ENCODE measurements at regions not wholly inside any gene's neighbourhood (a gene's known extent, or its start where the extent isn't known, plus 50 kb on each side); places are given as distances from the start of the nearest gene placed in this dataset.

DNA sequence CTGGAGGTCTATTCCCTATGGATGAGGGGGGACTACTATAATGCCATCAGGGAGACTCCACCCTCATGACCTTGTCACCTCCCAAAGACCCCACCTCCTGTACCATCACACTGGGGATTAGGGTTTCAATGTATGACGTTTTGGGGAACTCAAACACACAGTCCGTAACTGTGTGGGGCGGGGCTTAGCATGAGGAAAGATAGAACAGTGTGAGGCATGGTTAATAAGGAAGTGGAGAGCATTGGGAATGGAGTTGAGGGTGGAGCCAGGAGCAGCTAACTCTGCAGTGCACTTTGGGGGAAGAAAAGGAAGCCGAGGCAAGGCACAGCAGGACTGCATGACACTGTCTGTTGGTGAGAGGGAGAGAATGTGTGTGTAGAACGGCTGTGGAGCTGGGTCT, 90.9 kb upstream of the AGBL1 start:
- WGBS, 2 donors (ENCODE audit: low coverage in 1 of 2), result 54 to 55% methylated on average over 5 of the region's 5 CpGs
- Histone ChIP-seq H3K9me3 (no peaks in the 10 kb centered on the region), H3K4me1 (no peaks in the 10 kb centered on the region), H3K36me3 (no peaks in the 10 kb centered on the region), H3K27ac (no peak overlapping the region), H3K27me3 (no peaks in the 10 kb centered on the region), H3K4me3 (no peak overlapping the region)
- no peak for DNase-seq
- TF ChIP-seq POLR2AphosphoS5 (IDR thresholded peaks at IDR 0.05), result no peak
- no peak for TF ChIP-seq CTCF (IDR thresholded peaks at IDR 0.05)
- no peak for TF ChIP-seq EP300 (IDR thresholded peaks at IDR 0.05; ENCODE audit: low read depth)
- no peak for TF ChIP-seq POLR2A (IDR thresholded peaks at IDR 0.05)
- intact Hi-C loops (cut with DNase I; ENCODE audit: low total_unique reads) (no loop called here), in situ Hi-C loops (cut with MboI; ENCODE audit: low pct_ligation_motif_present in 1 of 4, low pct_unique_long_range_greater_than_20kb in 1 of 4, low sequenced_read_pairs in 3 of 4) (no loop called here)

DNA sequence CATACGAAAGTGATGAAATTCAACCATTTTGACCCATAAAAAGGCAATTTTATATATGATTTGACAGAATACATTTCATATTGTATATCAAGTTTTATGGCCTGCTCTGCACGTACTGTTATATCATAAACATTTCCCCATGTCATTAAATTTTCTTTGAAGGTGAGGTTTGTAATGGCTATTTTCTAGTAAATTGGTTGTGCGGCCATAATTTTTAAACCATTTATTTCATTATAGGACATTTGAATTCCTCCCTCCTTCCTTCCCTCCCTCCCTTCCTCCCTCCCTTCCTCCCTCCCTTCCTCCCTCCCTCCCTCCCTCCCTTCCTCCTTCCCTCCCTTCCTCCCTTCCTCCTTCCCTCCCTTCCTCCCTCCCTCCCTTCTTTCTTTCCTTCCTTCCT, 87.4 kb upstream of the AGBL1 start:
- no peak overlapping the region for H3K4me3 ChIP-seq
- H3K36me3 ChIP-seq, result no peaks in the 10 kb centered on the region
- intact Hi-C loops (cut with DNase I; ENCODE audit: low total_unique reads) (no loop called here), in situ Hi-C loops (cut with MboI; ENCODE audit: low pct_ligation_motif_present in 1 of 4, low pct_unique_long_range_greater_than_20kb in 1 of 4, low sequenced_read_pairs in 3 of 4) (no loop called here)
- H3K27ac ChIP-seq, result no peak overlapping the region
- DNase-seq, result no peak
- TF ChIP-seq CTCF (IDR thresholded peaks at IDR 0.05) (no peak), EP300 (IDR thresholded peaks at IDR 0.05; ENCODE audit: low read depth) (no peak), POLR2AphosphoS5 (IDR thresholded peaks at IDR 0.05) (no peak), POLR2A (IDR thresholded peaks at IDR 0.05) (no peak)
- no peaks in the 10 kb centered on the region for H3K9me3 ChIP-seq
- no peaks in the 10 kb centered on the region for H3K4me1 ChIP-seq
- no peaks in the 10 kb centered on the region for H3K27me3 ChIP-seq
- 37 to 62% methylated on average over 3 of the region's 3 CpGs for WGBS, 2 donors (ENCODE audit: low coverage in 1 of 2)

GRCh38 chr15:85993116-85993515, 86.6 kb upstream of the AGBL1 start:
- no peak overlapping the region for H3K27ac ChIP-seq
- no peaks in the 10 kb centered on the region for H3K4me1 ChIP-seq
- no peak overlapping the region for H3K4me3 ChIP-seq
- WGBS, 2 donors (ENCODE audit: low coverage in 1 of 2), result 90 to 100% methylated on average over 2 of the region's 2 CpGs
- H3K36me3 ChIP-seq, result no peaks in the 10 kb centered on the region
- TF ChIP-seq EP300 (IDR thresholded peaks at IDR 0.05; ENCODE audit: low read depth), result no peak
- TF ChIP-seq POLR2A (IDR thresholded peaks at IDR 0.05), result no peak
- no peak for TF ChIP-seq POLR2AphosphoS5 (IDR thresholded peaks at IDR 0.05)
- TF ChIP-seq CTCF (IDR thresholded peaks at IDR 0.05), result no peak
- in situ Hi-C loops (cut with MboI; ENCODE audit: low pct_ligation_motif_present in 1 of 4, low pct_unique_long_range_greater_than_20kb in 1 of 4, low sequenced_read_pairs in 3 of 4), result no loop called here
- intact Hi-C loops (cut with DNase I; ENCODE audit: low total_unique reads), result no loop called here
- no peaks in the 10 kb centered on the region for H3K9me3 ChIP-seq
- no peak for DNase-seq
- no peaks in the 10 kb centered on the region for H3K27me3 ChIP-seq

- in situ Hi-C loops (cut with MboI; ENCODE audit: low pct_ligation_motif_present in 1 of 4, low pct_unique_long_range_greater_than_20kb in 1 of 4, low sequenced_read_pairs in 3 of 4) (no loop called here), intact Hi-C loops (cut with DNase I; ENCODE audit: low total_unique reads) (no loop called here)
- Histone ChIP-seq H3K27me3 (no peaks in the 10 kb centered on the region), H3K27ac (no peak overlapping the region), H3K4me1 (no peaks in the 10 kb centered on the region), H3K9me3 (no peaks in the 10 kb centered on the region), H3K36me3 (no peaks in the 10 kb centered on the region), H3K4me3 (no peak overlapping the region)
- WGBS, 2 donors (ENCODE audit: low coverage in 1 of 2), result 75 to 81% methylated on average over 5 of the region's 5 CpGs
- DNase-seq, result no peak
- TF ChIP-seq EP300 (IDR thresholded peaks at IDR 0.05; ENCODE audit: low read depth) (no peak), POLR2AphosphoS5 (IDR thresholded peaks at IDR 0.05) (no peak), CTCF (IDR thresholded peaks at IDR 0.05) (no peak), POLR2A (IDR thresholded peaks at IDR 0.05) (no peak)
Observed at GRCh38 chr15:85997618-85998017, 82.1 kb upstream of the AGBL1 start.
